Esophagus (tissue), 2 donors: ENCODE measurements at regions not wholly inside any gene's neighbourhood (a gene's known extent, or its start where the extent isn't known, plus 50 kb on each side); places are given as distances from the start of the nearest gene placed in this dataset.

Experiments used
- H3K27ac ChIP-seq, 2 donors: one replicate each; pipeline ENCODE4 v1.5.1; 2013; ENCODE audit warnings: low read depth in 2 of 2, mild to moderate bottlenecking in 2 of 2, inconsistent platforms in 1 of 2, low read length in 1 of 2, moderate library complexity in 1 of 2
- H3K27me3 ChIP-seq, 2 donors: one replicate each; pipeline ENCODE4 v1.6.1; 2013; ENCODE audit warnings: low read length in 2 of 2, control low read depth in 1 of 2, mild to moderate bottlenecking in 1 of 2; ENCODE audit not compliant: insufficient read depth in 2 of 2, control insufficient read depth in 1 of 2
- H3K36me3 ChIP-seq, 2 donors: one replicate each; pipeline ENCODE4 v1.6.1; 2013; ENCODE audit warnings: low read length in 1 of 2; ENCODE audit not compliant: control insufficient read depth in 2 of 2, insufficient read depth in 2 of 2
- H3K4me1 ChIP-seq, 2 donors: one replicate each; pipeline ENCODE4 v1.6.1; 2013; ENCODE audit warnings: low read length in 1 of 2; ENCODE audit not compliant: control insufficient read depth in 2 of 2, insufficient read depth in 2 of 2
- H3K4me3 ChIP-seq, 2 donors: one replicate each; pipeline ENCODE4 v1.5.1; 2013; ENCODE audit warnings: low read length in 2 of 2, mild to moderate bottlenecking in 2 of 2, low read depth in 1 of 2, moderate library complexity in 1 of 2
- H3K9me3 ChIP-seq, 2 donors: one replicate each; pipeline ENCODE4 v1.6.1; 2013; ENCODE audit warnings: mild to moderate bottlenecking in 2 of 2, low read depth in 1 of 2, low read length in 1 of 2, moderate library complexity in 1 of 2; ENCODE audit not compliant: control insufficient read depth in 2 of 2, insufficient read depth in 1 of 2
- WGBS, 2 donors: extraction: QIAGEN DNeasy Blood & Tissue Kit; methylation state at CpG; one replicate each; pipeline ENCODE4 v1.1.7; 2013; 5-methylcytosine and 5-hydroxymethylcytosine counted together
- donor health status: healthy with polysubstance abuse.
- donor health status: Bipolar disorder and iron deficiency.

- no peaks in the 10 kb centered on the region for H3K9me3 ChIP-seq
- 92 to 93% methylated on average over 27 of the region's 27 CpGs for WGBS, 2 donors
- H3K27ac ChIP-seq = no peak overlapping the region
- H3K27me3 ChIP-seq = no peaks in the 10 kb centered on the region
- H3K4me3 ChIP-seq = no peak overlapping the region
- no peaks in the 10 kb centered on the region for H3K4me1 ChIP-seq
- no peaks in the 10 kb centered on the region for H3K36me3 ChIP-seq
Observed at GRCh38 chr6:3646616-3647362, 104.7 kb downstream of the PXDC1 start.

- H3K27ac ChIP-seq = no peak overlapping the region
- no peaks in the 10 kb centered on the region for H3K9me3 ChIP-seq
- 62 to 76% methylated on average over 6 of the region's 6 CpGs for WGBS, 2 donors
- no peaks in the 10 kb centered on the region for H3K27me3 ChIP-seq
- H3K4me1 ChIP-seq = no peaks in the 10 kb centered on the region
- H3K36me3 ChIP-seq = no peaks in the 10 kb centered on the region
- no peak overlapping the region for H3K4me3 ChIP-seq
Observed at GRCh38 chr6:3644739-3645012, 106.8 kb downstream of the PXDC1 start.

- Histone ChIP-seq H3K9me3 (no peaks in the 10 kb centered on the region), H3K36me3 (no peaks in the 10 kb centered on the region), H3K27me3 (no peaks in the 10 kb centered on the region), H3K27ac (no peak overlapping the region), H3K4me1 (no peaks in the 10 kb centered on the region), H3K4me3 (no peak overlapping the region)
- 79 to 83% methylated on average over 10 of the region's 10 CpGs for WGBS, 2 donors
Observed at GRCh38 chr6:3643921-3644738, 107.4 kb downstream of the PXDC1 start.

GRCh38 chr6:3640868-3641267 lies 110.6 kb downstream of the PXDC1 start:
- H3K27me3 ChIP-seq = no peaks in the 10 kb centered on the region
- no peaks in the 10 kb centered on the region for H3K36me3 ChIP-seq
- H3K9me3 ChIP-seq = no peaks in the 10 kb centered on the region
- 83 to 95% methylated on average over 2 of the region's 2 CpGs for WGBS, 2 donors
- H3K4me1 ChIP-seq = no peaks in the 10 kb centered on the region
- H3K4me3 ChIP-seq = no peak overlapping the region
- H3K27ac ChIP-seq = no peak overlapping the region

- Histone ChIP-seq H3K9me3 (no peaks in the 10 kb centered on the region), H3K4me3 (no peak overlapping the region), H3K36me3 (no peaks in the 10 kb centered on the region), H3K27me3 (no peaks in the 10 kb centered on the region), H3K27ac (no peak overlapping the region), H3K4me1 (no peaks in the 10 kb centered on the region)
- 78 to 91% methylated on average over 4 of the region's 4 CpGs for WGBS, 2 donors
Observed at GRCh38 chr6:3638662-3639061, 112.9 kb downstream of the PXDC1 start.

GRCh38 chr6:3636060-3636459 lies 115.5 kb downstream of the PXDC1 start:
- no peaks in the 10 kb centered on the region for H3K4me1 ChIP-seq
- H3K36me3 ChIP-seq = no peaks in the 10 kb centered on the region
- H3K9me3 ChIP-seq = no peaks in the 10 kb centered on the region
- WGBS, 2 donors = 84% methylated on average over 8 of the region's 8 CpGs
- H3K27me3 ChIP-seq = no peaks in the 10 kb centered on the region
- H3K4me3 ChIP-seq = no peak overlapping the region
- no peak overlapping the region for H3K27ac ChIP-seq

- Histone ChIP-seq H3K4me3 (no peak overlapping the region), H3K27me3 (no peaks in the 10 kb centered on the region), H3K27ac (no peak overlapping the region), H3K9me3 (no peaks in the 10 kb centered on the region), H3K4me1 (no peaks in the 10 kb centered on the region), H3K36me3 (no peaks in the 10 kb centered on the region)
- 79 to 84% methylated on average over 4 of the region's 4 CpGs for WGBS, 2 donors
Observed at GRCh38 chr6:3635482-3635881, 116.0 kb downstream of the PXDC1 start.

GRCh38 chr6:3634280-3634816 lies 117.2 kb downstream of the PXDC1 start:
- H3K36me3 ChIP-seq = no peaks in the 10 kb centered on the region
- no peak overlapping the region for H3K27ac ChIP-seq
- H3K4me3 ChIP-seq = no peak overlapping the region
- H3K27me3 ChIP-seq = no peaks in the 10 kb centered on the region
- 86 to 90% methylated on average over 5 of the region's 5 CpGs for WGBS, 2 donors
- no peaks in the 10 kb centered on the region for H3K9me3 ChIP-seq
- no peaks in the 10 kb centered on the region for H3K4me1 ChIP-seq

GRCh38 chr6:3633711-3634110 lies 117.8 kb downstream of the PXDC1 start:
- H3K9me3 ChIP-seq = no peaks in the 10 kb centered on the region
- H3K36me3 ChIP-seq = no peaks in the 10 kb centered on the region
- H3K27ac ChIP-seq = no peak overlapping the region
- no peaks in the 10 kb centered on the region for H3K27me3 ChIP-seq
- no peak overlapping the region for H3K4me3 ChIP-seq
- no peaks in the 10 kb centered on the region for H3K4me1 ChIP-seq
- 80 to 87% methylated on average over 5 of the region's 5 CpGs for WGBS, 2 donors

GRCh38 chr6:3631877-3632276 lies 119.6 kb downstream of the PXDC1 start:
- no peaks in the 10 kb centered on the region for H3K36me3 ChIP-seq
- no peak overlapping the region for H3K27ac ChIP-seq
- 89 to 90% methylated on average over 7 of the region's 7 CpGs for WGBS, 2 donors

More at GRCh38 chr6:3631877-3632276, 119.6 kb downstream of the PXDC1 start:
- H3K4me1 ChIP-seq = no peaks in the 10 kb centered on the region
- no peak overlapping the region for H3K4me3 ChIP-seq
- H3K27me3 ChIP-seq = no peaks in the 10 kb centered on the region
- no peaks in the 10 kb centered on the region for H3K9me3 ChIP-seq
